ENCODE measurements at regions not wholly inside any gene's neighbourhood (a gene's known extent, or its start where the extent isn't known, plus 50 kb on each side); places are given as distances from the start of the nearest gene placed in this dataset.

DNA sequence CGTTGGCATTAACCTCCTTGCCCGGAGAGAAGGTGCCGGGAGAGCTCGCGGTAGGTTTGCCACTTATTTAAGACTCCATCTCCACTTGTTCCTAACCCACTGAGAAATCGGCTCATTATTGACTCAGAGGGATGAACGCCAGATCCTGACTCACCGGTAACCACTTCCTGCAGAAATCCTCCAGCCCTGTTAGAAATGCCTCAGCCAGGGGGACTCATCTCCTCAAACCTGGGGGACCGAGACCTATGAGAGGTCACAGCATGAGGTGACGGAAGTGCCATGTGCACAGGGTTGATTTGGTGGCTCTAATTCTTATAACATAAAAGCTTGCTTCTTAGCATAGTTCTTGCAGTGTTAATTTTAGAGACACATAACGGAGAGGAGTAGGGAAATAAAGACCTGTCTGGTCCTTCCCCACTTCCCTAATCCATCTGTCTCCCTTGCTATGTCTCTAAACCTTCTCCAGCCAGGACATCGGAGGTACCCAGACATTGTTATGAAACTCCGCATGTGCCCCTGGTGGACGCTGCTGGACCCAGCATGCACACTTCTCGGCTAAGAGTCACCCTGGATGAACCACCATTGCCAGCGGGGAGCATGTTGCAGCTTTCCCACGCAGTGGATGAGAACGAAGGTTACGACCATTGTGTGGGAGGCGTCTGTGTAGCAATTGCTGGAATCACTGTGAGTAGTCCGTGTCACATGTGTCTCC is 158.9 kb downstream of the EFNB2 start:
- Histone ChIP-seq H3K4me1 (ENCODE audit: control insufficient read depth in 1 of 2, insufficient read depth in 1 of 2, low read depth in 1 of 2, low read length in 1 of 2) (no peaks in the 10 kb centered on the region), H3K27ac (no peak overlapping the region), H3K27me3 (peaks cover 20% of the 10 kb centered on the region), H3K9me3 (no peaks in the 10 kb centered on the region), H3K4me3 (ENCODE audit: low read depth in 1 of 2, low read length in 1 of 2) (no peak overlapping the region), H3K36me3 (no peaks in the 10 kb centered on the region)
- TF ChIP-seq, protein P1, sequence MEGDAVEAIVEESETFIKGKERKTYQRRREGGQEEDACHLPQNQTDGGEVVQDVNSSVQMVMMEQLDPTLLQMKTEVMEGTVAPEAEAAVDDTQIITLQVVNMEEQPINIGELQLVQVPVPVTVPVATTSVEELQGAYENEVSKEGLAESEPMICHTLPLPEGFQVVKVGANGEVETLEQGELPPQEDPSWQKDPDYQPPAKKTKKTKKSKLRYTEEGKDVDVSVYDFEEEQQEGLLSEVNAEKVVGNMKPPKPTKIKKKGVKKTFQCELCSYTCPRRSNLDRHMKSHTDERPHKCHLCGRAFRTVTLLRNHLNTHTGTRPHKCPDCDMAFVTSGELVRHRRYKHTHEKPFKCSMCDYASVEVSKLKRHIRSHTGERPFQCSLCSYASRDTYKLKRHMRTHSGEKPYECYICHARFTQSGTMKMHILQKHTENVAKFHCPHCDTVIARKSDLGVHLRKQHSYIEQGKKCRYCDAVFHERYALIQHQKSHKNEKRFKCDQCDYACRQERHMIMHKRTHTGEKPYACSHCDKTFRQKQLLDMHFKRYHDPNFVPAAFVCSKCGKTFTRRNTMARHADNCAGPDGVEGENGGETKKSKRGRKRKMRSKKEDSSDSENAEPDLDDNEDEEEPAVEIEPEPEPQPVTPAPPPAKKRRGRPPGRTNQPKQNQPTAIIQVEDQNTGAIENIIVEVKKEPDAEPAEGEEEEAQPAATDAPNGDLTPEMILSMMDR (IDR thresholded peaks at IDR 0.05): no peak

DNA sequence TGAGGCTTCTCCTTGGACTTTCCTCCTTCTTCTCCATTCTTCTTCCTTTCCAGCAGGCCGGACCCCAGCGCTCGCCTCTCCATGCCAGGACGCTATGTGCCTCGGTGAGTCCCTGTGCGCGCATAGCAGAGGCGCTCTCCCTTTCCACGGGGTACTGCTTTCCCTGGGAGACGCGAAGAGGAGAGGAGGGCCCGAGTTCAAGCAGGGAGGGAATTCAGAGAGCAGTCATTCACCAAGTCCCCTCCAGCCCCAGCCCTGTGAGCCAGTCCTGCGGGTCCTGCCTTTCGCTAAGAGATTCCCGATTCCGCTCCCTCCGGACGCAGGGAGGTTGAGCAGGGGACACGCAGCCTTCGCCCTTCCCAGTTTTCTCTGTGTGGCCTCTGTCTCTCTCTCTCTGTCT is 160.4 kb downstream of the EFNB2 start:
- Histone ChIP-seq H3K27ac (no peak overlapping the region), H3K27me3 (peaks cover 20% of the 10 kb centered on the region), H3K9me3 (no peaks in the 10 kb centered on the region), H3K36me3 (no peaks in the 10 kb centered on the region), H3K4me3 (ENCODE audit: low read depth in 1 of 2, low read length in 1 of 2) (no peak overlapping the region), H3K4me1 (ENCODE audit: control insufficient read depth in 1 of 2, insufficient read depth in 1 of 2, low read depth in 1 of 2, low read length in 1 of 2) (no peaks in the 10 kb centered on the region)
- TF ChIP-seq, protein P1 (IDR thresholded peaks at IDR 0.05): no peak

DNA sequence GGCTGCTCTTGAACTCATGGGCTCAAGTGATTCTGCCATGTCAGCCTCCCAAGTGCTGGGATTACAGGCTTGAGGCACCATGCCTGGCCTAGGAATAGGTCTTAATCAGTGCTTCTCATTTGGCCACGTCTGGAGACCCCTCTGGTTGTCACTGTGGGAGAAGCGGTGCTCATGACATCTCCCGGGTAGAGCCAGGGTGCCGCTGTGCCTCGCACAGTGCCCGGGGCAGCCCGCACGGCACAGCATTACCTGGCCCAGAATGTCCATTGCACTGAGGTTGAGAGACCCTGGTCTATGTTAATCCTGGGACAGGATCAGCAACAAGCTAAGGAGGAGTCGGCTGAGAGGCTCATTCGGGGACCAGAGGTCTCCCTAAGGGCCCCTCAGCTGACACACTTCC is 160.8 kb downstream of the EFNB2 start:
- peaks cover 20% of the 10 kb centered on the region for H3K27me3 ChIP-seq
- no peaks in the 10 kb centered on the region for H3K4me1 ChIP-seq (ENCODE audit: control insufficient read depth in 1 of 2, insufficient read depth in 1 of 2, low read depth in 1 of 2, low read length in 1 of 2)
- no peak overlapping the region for H3K27ac ChIP-seq
- no peak overlapping the region for H3K4me3 ChIP-seq (ENCODE audit: low read depth in 1 of 2, low read length in 1 of 2)
- no peaks in the 10 kb centered on the region for H3K9me3 ChIP-seq
- TF ChIP-seq, protein P1 (IDR thresholded peaks at IDR 0.05): no peak
- no peaks in the 10 kb centered on the region for H3K36me3 ChIP-seq

DNA sequence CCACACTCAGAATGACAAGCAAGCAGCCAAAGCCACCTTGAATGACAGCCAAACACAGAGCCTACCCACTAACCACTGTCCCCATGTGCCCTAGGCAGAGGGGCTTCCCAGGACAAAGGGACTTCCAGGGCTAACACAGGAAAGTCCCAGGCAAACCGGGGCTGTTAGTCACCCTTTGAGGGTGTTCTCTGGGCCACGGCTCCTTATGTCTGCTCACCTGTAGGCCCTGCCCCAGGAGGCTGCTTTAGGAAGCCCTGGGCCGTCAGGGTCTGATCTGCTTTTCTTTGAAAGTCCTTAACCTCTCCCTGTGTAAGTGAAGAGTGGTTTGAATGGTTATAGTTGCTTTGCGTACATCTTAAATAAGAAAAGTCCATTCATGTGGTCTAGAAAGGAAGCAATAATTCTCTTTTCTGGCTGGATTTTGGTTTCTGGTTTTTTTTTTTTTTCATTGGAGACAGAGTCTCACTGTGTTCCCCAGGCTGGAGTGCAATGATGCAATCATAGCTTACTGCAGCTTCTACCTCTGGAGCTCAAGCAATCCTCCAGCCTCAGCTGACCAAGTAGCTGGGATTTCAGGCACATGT is 161.4 kb downstream of the EFNB2 start:
- no peaks in the 10 kb centered on the region for H3K4me1 ChIP-seq (ENCODE audit: control insufficient read depth in 1 of 2, insufficient read depth in 1 of 2, low read depth in 1 of 2, low read length in 1 of 2)
- no peaks in the 10 kb centered on the region for H3K36me3 ChIP-seq
- H3K4me3 ChIP-seq (ENCODE audit: low read depth in 1 of 2, low read length in 1 of 2): no peak overlapping the region

DNA sequence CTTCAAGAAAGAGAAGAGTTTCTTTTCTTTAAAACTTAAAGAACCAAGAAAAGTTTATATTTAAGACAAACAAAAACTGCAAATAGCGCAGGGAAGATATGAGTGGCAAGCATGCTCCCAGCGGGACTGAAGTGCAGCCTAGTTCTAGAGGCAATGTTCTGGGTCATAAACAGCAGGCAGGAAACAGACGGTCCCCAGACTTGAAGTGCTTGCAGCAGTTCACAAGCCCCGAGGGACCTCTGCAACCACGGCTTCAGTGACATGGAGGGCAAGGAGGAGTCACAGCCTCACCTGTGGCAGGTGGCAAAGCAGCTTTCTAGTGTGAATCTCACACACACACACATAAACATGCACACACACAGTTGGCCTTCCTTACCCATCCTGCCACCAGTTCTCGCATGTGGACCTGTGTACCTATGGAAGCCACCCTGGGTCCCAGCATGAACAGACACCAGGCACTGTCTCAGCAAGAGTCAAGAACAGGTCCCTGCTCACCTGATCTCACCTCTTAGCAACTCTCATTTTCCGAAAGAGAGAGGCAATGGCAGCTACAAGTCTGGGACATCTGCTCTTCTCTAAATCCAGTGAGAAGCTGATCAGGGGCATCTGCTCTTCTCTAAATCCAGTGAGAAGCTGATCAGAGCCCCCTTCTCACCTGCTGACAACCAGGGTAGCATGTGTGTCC is 162.0 kb downstream of the EFNB2 start:
- Histone ChIP-seq H3K27me3 (peaks cover 20% of the 10 kb centered on the region), H3K36me3 (no peaks in the 10 kb centered on the region), H3K27ac (no peak overlapping the region), H3K9me3 (no peaks in the 10 kb centered on the region), H3K4me1 (ENCODE audit: control insufficient read depth in 1 of 2, insufficient read depth in 1 of 2, low read depth in 1 of 2, low read length in 1 of 2) (no peaks in the 10 kb centered on the region), H3K4me3 (ENCODE audit: low read depth in 1 of 2, low read length in 1 of 2) (no peak overlapping the region)
- TF ChIP-seq, protein P1 (IDR thresholded peaks at IDR 0.05): no peak

More for the DNA sequence above, 161.4 kb downstream of the EFNB2 start:
- TF ChIP-seq, protein P1 (IDR thresholded peaks at IDR 0.05): no peak
- no peaks in the 10 kb centered on the region for H3K9me3 ChIP-seq
- H3K27me3 ChIP-seq: peaks cover 20% of the 10 kb centered on the region
- no peak overlapping the region for H3K27ac ChIP-seq

Measured in neutrophil (primary cell).